ENCODE measurements at regions not wholly inside any gene's neighbourhood (a gene's known extent, or its start where the extent isn't known, plus 50 kb on each side); places are given as distances from the start of the nearest gene placed in this dataset.

GRCh38 chr9:87787735-87788134 lies 61.8 kb downstream of the CTSL start:
- TF ChIP-seq POLR2AphosphoS5 (IDR thresholded peaks at IDR 0.05; ENCODE audit: low read depth, low read length) (no peak), CTCF (IDR thresholded peaks at IDR 0.05) (no peak), REST (IDR thresholded peaks at IDR 0.05; ENCODE audit: insufficient read depth in 1 of 2, low read depth in 2 of 2, low read length in 1 of 2) (no peak), SIN3A (IDR thresholded peaks at IDR 0.05; ENCODE audit: borderline replicate concordance, insufficient read depth, low read depth, low read length) (no peak)

All from Panc1 (cell line).